22Rv1 (cell line): ENCODE measurements at regions not wholly inside any gene's neighbourhood (a gene's known extent, or its start where the extent isn't known, plus 50 kb on each side); places are given as distances from the start of the nearest gene placed in this dataset.

Experiments used
- H3K27ac ChIP-seq: fragments of 450-650 bp; 2 replicates; pipeline ENCODE4 v1.5.1; 2017
- ZFX ChIP-seq: fragments of 450-650 bp; IDR thresholded peaks from 2 replicates; pipeline ENCODE4 v1.6.1; 2017; ENCODE audit warnings: antibody characterized with exemption, borderline replicate concordance
- TF ChIP-seq, protein P1 (sequence below): fragments of 450-650 bp; IDR thresholded peaks from 2 replicates; pipeline ENCODE4 v1.5.1; 2017; ENCODE audit warnings: mild to moderate bottlenecking

DNA sequence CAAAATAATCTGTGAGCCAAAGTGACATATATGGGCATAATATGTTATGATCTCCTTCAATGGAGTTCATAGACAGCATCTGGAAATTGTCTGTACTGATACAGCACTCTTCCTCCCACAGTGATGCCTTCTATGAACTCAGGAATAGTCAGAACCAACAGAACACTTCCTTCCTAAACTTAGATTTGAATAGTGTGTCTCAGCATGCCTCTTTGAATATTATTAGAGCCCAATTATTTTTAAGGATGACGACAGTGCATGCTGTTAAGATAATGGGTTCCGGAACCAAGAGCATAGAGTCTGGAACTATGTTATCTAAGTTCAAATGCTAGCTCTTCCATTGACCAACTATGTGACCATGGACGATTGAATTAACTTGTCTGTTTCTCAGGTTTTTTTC is 386.6 kb upstream of the PRICKLE1 start:
- no peak overlapping the region for H3K27ac ChIP-seq

DNA sequence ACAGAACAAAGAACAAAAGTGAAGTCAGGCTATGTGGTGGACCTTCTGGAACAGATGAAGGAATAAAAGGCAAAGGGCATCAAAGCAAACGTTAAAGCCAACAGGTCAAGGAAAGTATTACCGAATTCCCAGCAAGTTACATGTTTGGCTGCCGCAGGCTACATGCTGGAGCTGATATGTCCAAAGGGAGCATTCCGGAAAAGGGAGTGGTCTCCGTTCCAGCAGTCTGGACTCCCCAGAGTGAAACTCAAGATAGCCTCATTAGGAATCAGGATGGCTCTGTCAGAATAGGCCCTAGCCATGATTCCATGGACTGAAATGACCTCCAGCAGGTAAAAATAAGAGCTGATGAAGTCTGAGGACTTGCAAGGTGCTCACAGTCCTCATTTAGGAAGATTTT is 379.8 kb upstream of the PRICKLE1 start:
- H3K27ac ChIP-seq: no peak overlapping the region
- TF ChIP-seq, protein P1, sequence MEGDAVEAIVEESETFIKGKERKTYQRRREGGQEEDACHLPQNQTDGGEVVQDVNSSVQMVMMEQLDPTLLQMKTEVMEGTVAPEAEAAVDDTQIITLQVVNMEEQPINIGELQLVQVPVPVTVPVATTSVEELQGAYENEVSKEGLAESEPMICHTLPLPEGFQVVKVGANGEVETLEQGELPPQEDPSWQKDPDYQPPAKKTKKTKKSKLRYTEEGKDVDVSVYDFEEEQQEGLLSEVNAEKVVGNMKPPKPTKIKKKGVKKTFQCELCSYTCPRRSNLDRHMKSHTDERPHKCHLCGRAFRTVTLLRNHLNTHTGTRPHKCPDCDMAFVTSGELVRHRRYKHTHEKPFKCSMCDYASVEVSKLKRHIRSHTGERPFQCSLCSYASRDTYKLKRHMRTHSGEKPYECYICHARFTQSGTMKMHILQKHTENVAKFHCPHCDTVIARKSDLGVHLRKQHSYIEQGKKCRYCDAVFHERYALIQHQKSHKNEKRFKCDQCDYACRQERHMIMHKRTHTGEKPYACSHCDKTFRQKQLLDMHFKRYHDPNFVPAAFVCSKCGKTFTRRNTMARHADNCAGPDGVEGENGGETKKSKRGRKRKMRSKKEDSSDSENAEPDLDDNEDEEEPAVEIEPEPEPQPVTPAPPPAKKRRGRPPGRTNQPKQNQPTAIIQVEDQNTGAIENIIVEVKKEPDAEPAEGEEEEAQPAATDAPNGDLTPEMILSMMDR: no peak
- TF ChIP-seq ZFX: no peak

More for the DNA sequence above, 386.6 kb upstream of the PRICKLE1 start:
- TF ChIP-seq, protein P1: no peak
- no peak for TF ChIP-seq ZFX

DNA sequence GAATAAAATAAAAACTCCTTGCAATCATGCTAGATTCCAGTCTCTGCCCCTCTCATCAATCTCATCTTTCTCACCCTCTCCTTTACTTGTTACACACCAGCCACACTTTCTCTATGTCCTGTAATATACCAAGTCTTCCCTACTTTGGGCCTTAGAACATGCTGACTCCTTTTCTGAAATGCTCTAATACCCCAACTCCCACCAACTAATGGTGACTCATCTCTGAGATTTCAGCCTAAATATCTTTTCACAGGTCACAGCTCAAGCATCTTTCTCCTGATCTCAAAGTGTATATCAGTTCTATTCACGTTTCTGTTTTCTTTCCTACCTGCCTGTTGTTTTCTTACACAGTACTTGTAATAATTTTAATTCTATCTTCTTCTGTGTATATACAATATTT is 378.9 kb upstream of the PRICKLE1 start:
- no peak for TF ChIP-seq ZFX
- TF ChIP-seq, protein P1: no peak
- no peak overlapping the region for H3K27ac ChIP-seq

DNA sequence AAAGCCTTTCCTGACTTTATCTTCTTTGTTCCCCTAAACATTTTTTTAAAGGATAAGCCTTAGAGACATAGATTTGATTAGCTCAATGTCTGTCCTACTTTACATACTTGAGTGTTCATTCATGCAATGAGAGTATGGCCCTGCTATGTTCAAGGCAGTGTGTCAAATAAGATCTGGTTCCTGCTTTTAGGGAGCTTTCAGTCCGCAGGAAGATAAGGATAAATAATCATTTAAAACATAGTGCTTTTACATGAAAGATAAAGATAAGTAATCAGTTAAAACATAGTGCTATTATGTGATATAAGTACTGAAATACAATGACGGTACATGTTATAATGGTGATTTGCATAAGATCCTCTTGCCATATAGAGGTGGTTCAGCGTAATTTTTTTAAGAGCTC is 378.3 kb upstream of the PRICKLE1 start:
- TF ChIP-seq, protein P1: no peak
- TF ChIP-seq ZFX: no peak
- H3K27ac ChIP-seq: no peak overlapping the region

DNA sequence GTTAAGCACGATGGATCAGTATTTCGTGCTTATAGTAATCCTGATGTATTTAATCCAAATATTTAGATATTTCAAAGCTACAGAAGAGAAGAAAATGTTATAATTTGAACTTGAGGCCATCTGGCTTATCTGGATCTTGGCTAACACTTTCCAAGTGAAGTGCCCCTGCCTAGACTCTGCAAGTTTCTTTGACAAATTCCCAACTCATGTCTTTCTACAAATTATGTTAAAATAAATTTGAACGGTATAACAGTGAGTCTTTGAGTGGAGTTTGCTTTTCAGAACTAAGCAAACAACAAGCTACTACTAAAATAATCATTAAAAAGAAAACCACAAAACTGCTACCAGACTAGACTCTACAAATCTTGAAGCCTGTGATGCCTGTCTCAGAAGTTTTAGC is 374.4 kb upstream of the PRICKLE1 start:
- TF ChIP-seq ZFX: no peak
- TF ChIP-seq, protein P1: no peak
- H3K27ac ChIP-seq: no peak overlapping the region

DNA sequence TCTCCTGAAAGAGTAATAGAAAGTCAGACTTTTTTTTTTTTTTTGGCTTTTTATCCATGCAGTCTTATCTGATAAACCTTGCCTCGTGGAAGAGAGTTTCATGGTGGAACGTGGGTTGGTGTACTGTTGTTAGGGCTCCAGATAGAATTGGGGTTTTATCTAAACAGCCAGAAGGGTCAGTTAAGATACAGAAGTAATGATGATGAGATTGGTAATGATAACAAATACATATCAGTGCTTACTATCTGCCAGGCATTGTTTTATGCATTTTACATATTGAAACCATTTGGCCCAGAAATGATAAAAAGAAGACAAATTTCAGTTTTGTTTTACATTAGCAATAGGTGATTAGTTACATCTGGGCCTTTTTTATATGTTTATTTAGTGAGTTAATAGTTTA is 372.8 kb upstream of the PRICKLE1 start:
- TF ChIP-seq ZFX: no peak
- TF ChIP-seq, protein P1: no peak
- H3K27ac ChIP-seq: no peak overlapping the region

DNA sequence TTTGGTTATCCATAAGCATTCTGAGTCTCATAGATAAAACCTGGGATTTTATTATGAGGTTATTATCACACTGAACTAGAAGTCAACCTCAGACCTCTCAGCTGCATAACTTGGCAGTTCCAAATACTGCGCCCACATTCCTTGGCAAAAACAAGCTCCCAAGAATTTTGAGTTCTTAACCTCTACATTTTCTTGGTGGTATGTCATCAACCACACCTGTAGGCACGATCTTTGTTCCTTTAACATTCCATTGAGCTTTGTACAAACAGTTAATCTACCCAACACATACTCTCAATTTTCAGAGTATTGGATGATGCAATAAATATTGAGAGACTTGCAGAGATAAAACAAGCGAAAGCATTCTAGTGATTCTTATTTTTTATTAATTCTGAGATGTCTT is 371.8 kb upstream of the PRICKLE1 start:
- no peak for TF ChIP-seq ZFX
- TF ChIP-seq, protein P1: no peak

More for the DNA sequence above, 371.8 kb upstream of the PRICKLE1 start:
- no peak overlapping the region for H3K27ac ChIP-seq
